Muscle of leg (tissue), 3 donors: ENCODE measurements at regions not wholly inside any gene's neighbourhood (a gene's known extent, or its start where the extent isn't known, plus 50 kb on each side); places are given as distances from the start of the nearest gene placed in this dataset.

Source experiments
- DNase-seq: peaks from one replicate; pipeline ENCODE4 v3.0.0; 2013
- H3K27ac ChIP-seq: one replicate; pipeline ENCODE4 v1.5.1; 2013; ENCODE audit warnings: mild to moderate bottlenecking, low read length, control low read depth
- H3K27me3 ChIP-seq: one replicate; pipeline ENCODE4 v1.6.1; 2013; ENCODE audit warnings: low read length; ENCODE audit not compliant: control insufficient read depth, insufficient read depth
- H3K36me3 ChIP-seq: one replicate; pipeline ENCODE4 v1.6.1; 2013; ENCODE audit warnings: low read length; ENCODE audit not compliant: control insufficient read depth, insufficient read depth
- H3K4me1 ChIP-seq: one replicate; pipeline ENCODE4 v1.6.1; 2013; ENCODE audit warnings: low read length; ENCODE audit not compliant: control insufficient read depth, insufficient read depth
- H3K4me3 ChIP-seq: one replicate; pipeline ENCODE4 v1.5.1; 2013; ENCODE audit warnings: low read length, control low read depth
- H3K9me3 ChIP-seq: replicated peaks from 2 replicates; pipeline ENCODE4 v1.6.1; 2013; ENCODE audit warnings: low read depth, low read length; ENCODE audit not compliant: control insufficient read depth
- WGBS: methylation state at CpG from one replicate; pipeline ENCODE4 v1.1.5; 2013; ENCODE audit warnings: missing lambda C conversion rate; ENCODE audit not compliant: insufficient coverage; 5-methylcytosine and 5-hydroxymethylcytosine counted together

- Histone ChIP-seq H3K4me3 (no peak overlapping the region), H3K27ac (no peak overlapping the region), H3K9me3 (no peaks in the 10 kb centered on the region), H3K4me1 (no peaks in the 10 kb centered on the region), H3K27me3 (no peaks in the 10 kb centered on the region), H3K36me3 (no peaks in the 10 kb centered on the region)
- no peak for DNase-seq
- no CpG with 5 or more reads among the region's 2 CpGs for WGBS
Measured at GRCh38 chr13:107531816-107532215, 683.5 kb downstream of the LIG4 start.

GRCh38 chr13:107531180-107531579, 684.2 kb downstream of the LIG4 start:
- DNase-seq = no peak

GRCh38 chr13:107529035-107529434, 686.3 kb downstream of the LIG4 start:
- Histone ChIP-seq H3K27me3 (no peaks in the 10 kb centered on the region), H3K4me3 (no peak overlapping the region), H3K4me1 (no peaks in the 10 kb centered on the region), H3K36me3 (no peaks in the 10 kb centered on the region), H3K27ac (no peak overlapping the region), H3K9me3 (no peaks in the 10 kb centered on the region)
- WGBS = 70% methylated on average over 2 of the region's 4 CpGs
- DNase-seq = no peak

More at GRCh38 chr13:107531180-107531579, 684.2 kb downstream of the LIG4 start:
- WGBS = no CpG with 5 or more reads among the region's 3 CpGs
- H3K4me1 ChIP-seq = no peaks in the 10 kb centered on the region
- H3K36me3 ChIP-seq = no peaks in the 10 kb centered on the region
- H3K27ac ChIP-seq = no peak overlapping the region
- no peaks in the 10 kb centered on the region for H3K9me3 ChIP-seq
- no peaks in the 10 kb centered on the region for H3K27me3 ChIP-seq
- H3K4me3 ChIP-seq = no peak overlapping the region

- Histone ChIP-seq H3K27me3 (no peaks in the 10 kb centered on the region), H3K4me3 (no peak overlapping the region)
Measured at GRCh38 chr13:107518780-107519179, 696.6 kb downstream of the LIG4 start.

GRCh38 chr13:107518292-107518691, 697.0 kb downstream of the LIG4 start:
- peak; percentile 11 for DNase-seq
- Histone ChIP-seq H3K27me3 (no peaks in the 10 kb centered on the region), H3K36me3 (no peaks in the 10 kb centered on the region), H3K27ac (no peak overlapping the region), H3K4me3 (no peak overlapping the region), H3K4me1 (no peaks in the 10 kb centered on the region), H3K9me3 (no peaks in the 10 kb centered on the region)
- WGBS = no CpG with 5 or more reads among the region's 3 CpGs

More at GRCh38 chr13:107518780-107519179, 696.6 kb downstream of the LIG4 start:
- DNase-seq = no peak
- no peaks in the 10 kb centered on the region for H3K4me1 ChIP-seq
- H3K36me3 ChIP-seq = no peaks in the 10 kb centered on the region
- no peak overlapping the region for H3K27ac ChIP-seq
- 76% methylated on average over 3 of the region's 4 CpGs for WGBS
- no peaks in the 10 kb centered on the region for H3K9me3 ChIP-seq

- no peaks in the 10 kb centered on the region for H3K4me1 ChIP-seq
- DNase-seq = no peak
- H3K36me3 ChIP-seq = no peaks in the 10 kb centered on the region
- H3K9me3 ChIP-seq = no peaks in the 10 kb centered on the region
- WGBS = no CpG with 5 or more reads among the region's 4 CpGs
- no peak overlapping the region for H3K27ac ChIP-seq
- no peak overlapping the region for H3K4me3 ChIP-seq
- H3K27me3 ChIP-seq = no peaks in the 10 kb centered on the region
Measured at GRCh38 chr13:107516517-107516916, 698.8 kb downstream of the LIG4 start.

GRCh38 chr13:107512551-107512950, 702.8 kb downstream of the LIG4 start:
- Histone ChIP-seq H3K27ac (no peak overlapping the region), H3K36me3 (no peaks in the 10 kb centered on the region), H3K9me3 (no peaks in the 10 kb centered on the region), H3K4me1 (no peaks in the 10 kb centered on the region), H3K4me3 (no peak overlapping the region), H3K27me3 (no peaks in the 10 kb centered on the region)
- WGBS = 82% methylated on average over 5 of the region's 6 CpGs
- no peak for DNase-seq

- Histone ChIP-seq H3K9me3 (no peaks in the 10 kb centered on the region), H3K4me1 (no peaks in the 10 kb centered on the region), H3K36me3 (no peaks in the 10 kb centered on the region), H3K27me3 (no peaks in the 10 kb centered on the region), H3K27ac (no peak overlapping the region), H3K4me3 (no peak overlapping the region)
- no CpG with 5 or more reads among the region's 5 CpGs for WGBS
- no peak for DNase-seq
Measured at GRCh38 chr13:107497661-107498060, 717.7 kb downstream of the LIG4 start.

GRCh38 chr13:107493266-107493665, 722.1 kb downstream of the LIG4 start:
- Histone ChIP-seq H3K4me1 (no peaks in the 10 kb centered on the region), H3K4me3 (no peak overlapping the region), H3K9me3 (no peaks in the 10 kb centered on the region), H3K27ac (no peak overlapping the region), H3K36me3 (no peaks in the 10 kb centered on the region), H3K27me3 (no peaks in the 10 kb centered on the region)
- DNase-seq = no peak
- WGBS = no CpG with 5 or more reads among the region's 3 CpGs

- WGBS = no CpG with 5 or more reads among the region's 5 CpGs
- DNase-seq = no peak
- Histone ChIP-seq H3K27me3 (no peaks in the 10 kb centered on the region), H3K27ac (no peak overlapping the region), H3K9me3 (no peaks in the 10 kb centered on the region), H3K4me3 (no peak overlapping the region), H3K4me1 (no peaks in the 10 kb centered on the region), H3K36me3 (no peaks in the 10 kb centered on the region)
Measured at GRCh38 chr13:107482688-107483087, 732.6 kb downstream of the LIG4 start.

GRCh38 chr13:107480130-107480529, 735.2 kb downstream of the LIG4 start:
- WGBS = no CpG with 5 or more reads among the region's 1 CpG
- Histone ChIP-seq H3K27ac (no peak overlapping the region), H3K4me3 (no peak overlapping the region), H3K4me1 (no peaks in the 10 kb centered on the region), H3K9me3 (no peaks in the 10 kb centered on the region), H3K36me3 (no peaks in the 10 kb centered on the region), H3K27me3 (no peaks in the 10 kb centered on the region)
- no peak for DNase-seq
